ENCODE measurements at regions not wholly inside any gene's neighbourhood (a gene's known extent, or its start where the extent isn't known, plus 50 kb on each side); places are given as distances from the start of the nearest gene placed in this dataset.

- TF ChIP-seq POLR2AphosphoS5 (IDR thresholded peaks at IDR 0.05; ENCODE audit: low read depth, low read length) (no peak), TAF1 (IDR thresholded peaks at IDR 0.05; ENCODE audit: borderline replicate concordance, insufficient read depth, low read length) (no peak), REST (IDR thresholded peaks at IDR 0.05; ENCODE audit: insufficient read depth in 1 of 2, low read depth in 2 of 2, low read length in 2 of 2) (no peak)
Observed at GRCh38 chr1:232754930-232755329, 50.3 kb upstream of the MAP10 start.
